ENCODE measurements at regions not wholly inside any gene's neighbourhood (a gene's known extent, or its start where the extent isn't known, plus 50 kb on each side); places are given as distances from the start of the nearest gene placed in this dataset.

- no peak for TF ChIP-seq PHF8 (conservative IDR thresholded peaks at IDR 0.05; ENCODE audit: low read depth, low read length)
- no peak for TF ChIP-seq SAP30 (IDR thresholded peaks at IDR 0.05; ENCODE audit: insufficient read depth, insufficient replicate concordance, low read length)
- TF ChIP-seq CHD2 (IDR thresholded peaks at IDR 0.05; ENCODE audit: low read length) = no peak
- no peak for TF ChIP-seq SP4 (IDR thresholded peaks at IDR 0.05; ENCODE audit: low read length)
- TF ChIP-seq TBP (IDR thresholded peaks at IDR 0.05; ENCODE audit: low read depth, low read length) = no peak
- no peak for TF ChIP-seq E2F6 (IDR thresholded peaks at IDR 0.05)
Measured at GRCh38 chr17:70498631-70499030, 329.3 kb downstream of the KCNJ2 start (continued).
